EL (cell line): ENCODE measurements at regions not wholly inside any gene's neighbourhood (a gene's known extent, or its start where the extent isn't known, plus 50 kb on each side); places are given as distances from the start of the nearest gene placed in this dataset.
A peak's percentile ranks its signal among the peaks of the same experiment; 100 is the strongest.
"Not testable (repeated sequence)": the region's sequence is repeated elsewhere in the genome, so short reads cannot be mapped to it uniquely, and the experiment has no call there.

Experiments
- DNase-seq: peaks from one replicate; pipeline ENCODE4 v3.0.0-alpha.2; 2016

DNA sequence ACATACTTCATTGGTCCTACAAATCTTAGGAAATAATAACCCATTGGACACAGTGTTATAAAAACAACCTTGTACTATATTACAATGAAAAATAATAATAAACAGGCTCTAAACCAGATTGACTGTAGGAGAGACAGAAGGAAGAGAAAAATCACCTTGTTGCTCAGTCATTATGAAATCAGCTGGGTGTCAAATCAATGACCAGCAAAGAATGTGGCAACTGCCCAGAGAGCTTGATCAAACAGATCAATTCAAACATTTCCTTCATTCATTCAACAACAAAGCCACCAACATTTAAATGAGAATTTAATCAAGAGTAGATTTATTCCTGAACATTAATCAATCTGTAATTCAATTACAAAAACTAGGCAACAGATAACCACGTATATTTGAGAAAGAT is 671.9 kb upstream of the CHAC2 start:
- no peak for DNase-seq

- DNase-seq, result no peak
Observed at GRCh38 chr2:53095227-53095626, 672.4 kb upstream of the CHAC2 start.

DNA sequence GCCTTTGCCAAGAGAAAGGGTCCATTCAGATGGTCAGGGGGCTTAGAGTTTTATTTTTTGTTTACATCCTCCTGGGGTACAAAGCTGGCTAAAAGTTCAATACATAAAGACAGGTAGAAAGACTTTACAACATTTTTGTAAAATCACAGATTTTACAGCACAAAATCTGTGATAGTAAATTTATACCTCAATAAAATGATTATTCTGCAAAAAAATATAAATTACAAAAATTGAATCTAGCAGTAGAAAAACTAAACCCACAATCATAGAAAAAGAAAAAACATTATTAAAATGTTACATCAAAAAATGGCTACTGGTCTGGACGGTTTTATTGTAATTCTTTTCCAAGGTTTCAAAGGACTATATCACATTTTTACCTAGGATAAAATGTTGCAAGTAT is 674.2 kb upstream of the CHAC2 start:
- no peak for DNase-seq

DNA sequence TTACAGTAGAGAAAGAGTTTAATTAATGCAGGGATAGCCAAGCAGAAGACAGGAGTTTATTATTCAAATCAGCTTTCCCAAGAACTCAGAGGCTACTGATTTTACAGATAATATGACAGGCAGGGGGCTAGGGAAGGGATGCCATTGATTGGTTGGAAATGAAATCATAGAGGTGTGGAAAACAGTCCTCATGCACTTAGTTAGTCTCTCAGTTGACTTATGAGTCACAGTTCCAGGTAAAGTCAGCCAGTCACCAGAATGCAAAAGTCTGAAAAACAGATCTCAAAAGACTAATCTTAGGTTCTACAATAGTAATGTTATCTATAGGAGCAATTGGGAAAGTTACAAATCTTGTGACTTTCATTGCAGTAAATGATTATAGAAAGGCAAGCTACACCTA is 676.4 kb upstream of the CHAC2 start:
- no peak for DNase-seq

DNA sequence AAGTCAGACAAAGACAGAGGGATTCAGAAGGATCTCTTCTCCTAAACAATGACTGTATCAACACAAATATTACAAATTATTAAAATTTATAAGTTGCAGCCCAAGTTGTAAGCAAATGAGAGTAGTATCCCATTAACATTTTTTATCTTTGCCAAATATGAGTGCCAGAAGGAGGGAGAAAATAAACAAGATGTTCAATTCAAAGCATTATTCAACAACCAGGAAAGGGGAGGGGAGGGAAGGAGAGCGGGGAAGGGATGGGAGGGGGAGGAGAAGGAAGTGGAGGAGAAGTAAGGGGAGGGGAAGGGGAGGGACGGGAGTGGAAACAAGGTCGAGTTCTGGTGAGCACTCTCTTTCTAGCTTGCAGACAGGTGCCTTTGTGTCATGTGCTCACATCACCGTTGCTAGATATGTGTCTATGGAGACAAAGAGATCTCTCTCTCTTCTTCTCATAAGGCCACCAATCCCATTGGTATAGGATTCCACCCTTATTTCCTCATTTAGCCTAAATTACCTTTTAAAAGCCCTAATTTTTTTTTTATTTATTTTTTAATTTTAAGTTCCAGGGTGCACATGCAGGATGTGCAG is 679.6 kb upstream of the CHAC2 start:
- peak; percentile 4 for DNase-seq

GRCh38 chr2:53087262-53087873 is 680.2 kb upstream of the CHAC2 start:
- DNase-seq, result peak; percentile 80

DNA sequence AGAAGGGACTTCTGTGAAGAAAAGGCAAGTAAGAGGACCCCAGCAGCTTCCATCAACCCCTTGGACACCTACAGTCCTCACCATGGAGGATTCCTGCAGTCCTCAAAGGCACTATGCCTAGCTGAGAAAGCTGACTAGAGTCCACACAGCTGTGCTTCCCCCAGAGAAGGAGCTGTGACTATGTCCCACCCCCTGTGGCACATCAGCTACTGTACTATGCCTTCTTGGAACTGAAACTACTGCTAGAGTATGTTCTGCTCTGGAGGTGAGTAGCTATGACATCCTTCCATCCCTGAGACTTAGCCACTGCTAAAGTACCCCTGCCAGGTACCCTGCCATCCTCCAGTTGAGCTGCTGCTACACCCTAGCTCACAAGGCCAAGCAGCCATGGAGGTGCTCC is 690.2 kb upstream of the CHAC2 start:
- DNase-seq, result no peak

DNA sequence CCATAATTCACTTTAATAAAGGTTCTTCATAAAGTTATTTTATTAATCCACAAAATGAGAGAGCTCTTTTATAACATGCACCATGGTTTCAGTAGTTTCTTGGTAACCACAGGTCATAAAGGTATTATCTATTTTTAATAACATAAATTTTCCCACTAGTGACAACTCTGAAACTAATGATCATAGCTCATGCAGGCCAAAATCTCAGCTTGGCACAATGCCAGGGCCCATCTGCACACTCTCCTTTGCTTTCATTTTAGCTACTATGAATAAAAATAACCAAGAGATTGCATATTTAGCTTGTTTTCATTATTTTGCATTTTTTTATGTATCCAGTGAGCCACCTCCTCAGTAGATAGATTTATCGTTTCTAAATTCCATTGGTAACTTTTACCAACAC is 691.8 kb upstream of the CHAC2 start:
- DNase-seq, result peak; percentile 1

GRCh38 chr2:53067533-53067932 is 700.1 kb upstream of the CHAC2 start:
- no peak for DNase-seq

DNA sequence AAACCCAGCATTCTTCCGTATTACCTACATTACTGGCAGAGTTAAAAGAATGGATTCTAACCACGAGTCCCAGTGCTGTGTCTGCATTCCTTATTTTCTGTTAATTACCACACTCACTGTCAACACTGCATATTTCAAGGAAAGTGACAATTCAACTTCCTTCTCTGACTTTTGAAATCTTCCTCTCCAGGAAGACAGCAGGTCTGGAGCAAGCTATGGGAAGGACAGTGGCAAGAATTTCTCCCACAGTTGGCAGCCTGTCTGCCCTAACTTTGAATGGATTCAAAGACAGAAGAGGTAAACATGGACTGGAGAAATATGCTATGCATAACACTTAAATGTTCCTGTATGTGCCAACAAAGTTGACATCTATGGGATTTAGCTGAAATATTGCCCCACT is 700.5 kb upstream of the CHAC2 start:
- DNase-seq, result no peak

GRCh38 chr2:53064154-53064553 is 703.5 kb upstream of the CHAC2 start:
- DNase-seq, result no peak

- peak; percentile 45 for DNase-seq
Observed at GRCh38 chr2:53058526-53058925, 709.1 kb upstream of the CHAC2 start.

DNA sequence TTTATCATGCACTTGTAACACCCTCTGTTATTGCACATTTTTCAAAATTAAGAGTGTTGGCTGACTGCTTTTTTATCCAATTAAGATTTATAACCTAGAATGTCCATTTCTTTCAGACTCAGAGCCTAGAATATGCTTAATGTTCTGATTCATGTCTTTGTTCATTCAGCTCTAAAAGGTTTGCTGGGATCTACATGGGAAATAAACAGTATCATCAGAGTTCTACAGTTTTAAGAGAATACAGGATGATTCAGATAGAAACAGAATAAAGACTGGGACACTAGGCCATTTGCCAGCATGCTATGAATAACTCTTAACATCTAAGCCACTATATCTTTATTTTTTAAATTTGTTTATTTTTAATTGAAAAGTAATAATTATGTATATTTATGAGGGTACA is 713.7 kb upstream of the CHAC2 start:
- DNase-seq, result no peak

DNA sequence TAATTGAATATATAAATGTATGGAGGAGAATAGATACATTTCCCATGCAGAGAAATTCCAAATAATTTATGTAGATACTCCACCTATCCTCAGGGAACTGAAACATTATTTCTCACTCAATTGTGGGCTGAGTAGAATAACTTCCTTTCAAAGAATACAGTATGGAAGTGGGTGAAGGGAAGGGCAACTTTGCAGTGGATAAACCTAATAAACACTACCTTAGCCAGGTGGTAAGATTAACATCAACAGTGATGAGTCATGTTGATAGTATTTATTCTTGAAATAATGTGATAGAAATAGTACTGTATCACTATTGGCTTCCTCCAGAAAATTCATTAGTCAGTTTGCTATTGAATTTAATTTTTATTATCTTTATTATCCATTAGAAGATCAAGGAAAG is 716.4 kb upstream of the CHAC2 start:
- DNase-seq, result no peak

- DNase-seq, result peak; percentile 24
Observed at GRCh38 chr2:53040536-53041229, 726.9 kb upstream of the CHAC2 start.

- peak; percentile 79 for DNase-seq
Observed at GRCh38 chr2:53036196-53036595, 731.4 kb upstream of the CHAC2 start.

DNA sequence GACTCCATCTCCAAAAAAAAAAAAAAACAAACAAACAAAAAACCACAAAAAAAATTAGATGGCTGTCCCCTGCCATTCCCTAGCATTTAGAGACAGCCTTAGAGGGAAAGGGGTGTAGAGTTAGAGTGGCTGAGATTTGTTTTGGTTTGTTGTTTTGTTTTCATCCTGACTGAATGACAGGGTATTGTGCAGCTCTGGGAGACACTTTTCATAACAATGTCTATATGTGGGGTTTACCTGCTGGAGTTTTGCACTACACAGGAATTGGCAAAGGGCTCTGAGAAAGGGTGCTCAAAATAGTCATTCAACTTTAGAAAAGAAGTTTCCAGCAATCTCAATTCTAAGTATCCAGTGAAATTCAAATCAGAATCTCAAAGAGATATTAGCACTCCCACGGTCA is 732.5 kb upstream of the CHAC2 start:
- DNase-seq, result no peak

GRCh38 chr2:53033411-53033810 is 734.2 kb upstream of the CHAC2 start:
- peak; percentile 88 for DNase-seq

DNA sequence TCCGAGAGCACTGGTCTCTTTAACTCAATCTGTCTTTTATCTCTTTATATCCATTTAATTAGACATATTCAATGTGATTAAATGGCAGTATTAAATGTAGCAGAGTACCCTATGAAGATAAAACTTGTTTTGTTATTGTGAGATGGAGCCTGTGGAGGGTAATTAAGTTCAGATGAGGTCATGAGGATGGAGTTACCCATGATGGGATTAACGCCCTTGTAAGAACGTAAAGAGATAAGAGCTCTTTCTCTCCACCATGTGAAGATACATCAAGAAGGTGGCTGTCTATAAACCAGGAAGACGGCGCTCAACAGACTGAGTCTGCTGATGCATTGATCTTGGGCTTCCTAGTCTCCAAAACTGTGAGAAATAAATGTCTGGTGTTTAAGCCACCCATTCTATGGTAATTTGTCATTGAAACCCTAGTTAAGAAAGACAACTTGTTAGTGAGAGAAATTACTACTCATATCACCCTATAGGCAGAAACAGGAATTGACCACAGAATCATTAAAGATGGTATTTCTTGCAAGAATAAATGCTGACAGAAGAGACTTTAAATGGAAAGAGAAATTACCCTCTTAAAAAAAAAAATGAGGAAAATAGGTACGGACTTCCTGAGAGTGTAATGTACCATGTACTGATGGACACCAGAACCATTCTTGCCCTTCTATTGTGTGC is 738.7 kb upstream of the CHAC2 start:
- no peak for DNase-seq

GRCh38 chr2:53028225-53028624 is 739.4 kb upstream of the CHAC2 start:
- DNase-seq, result peak; percentile 92

GRCh38 chr2:53022248-53022647 is 745.4 kb upstream of the CHAC2 start:
- DNase-seq, result not testable (repeated sequence)

- DNase-seq, result no peak
Observed at GRCh38 chr2:53021828-53022227, 745.8 kb upstream of the CHAC2 start.

GRCh38 chr2:53021292-53021691 is 746.3 kb upstream of the CHAC2 start:
- peak; percentile 57 for DNase-seq

- peak; percentile 31 for DNase-seq
Observed at GRCh38 chr2:53018825-53019425, 748.7 kb upstream of the CHAC2 start.
